Epithelial cell of esophagus (primary cell): ENCODE measurements at regions not wholly inside any gene's neighbourhood (a gene's known extent, or its start where the extent isn't known, plus 50 kb on each side); places are given as distances from the start of the nearest gene placed in this dataset.

Experiments used
- DNase-seq: peaks from one replicate; pipeline ENCODE4 v3.0.0; 2010; ENCODE audit warnings: low read depth
- H3K4me3 ChIP-seq: 2 replicates; pipeline ENCODE4 v1.5.1; 2011; ENCODE audit warnings: mild to moderate bottlenecking, low read length, control low read depth
- TF ChIP-seq, protein P1 (sequence below): IDR thresholded peaks from 2 replicates; pipeline ENCODE4 v1.5.1; 2011; ENCODE audit warnings: low read depth, mild to moderate bottlenecking, low read length, control low read depth, inconsistent platforms; ENCODE audit not compliant: insufficient read depth; ENCODE audit errors: missing control alignments

DNA sequence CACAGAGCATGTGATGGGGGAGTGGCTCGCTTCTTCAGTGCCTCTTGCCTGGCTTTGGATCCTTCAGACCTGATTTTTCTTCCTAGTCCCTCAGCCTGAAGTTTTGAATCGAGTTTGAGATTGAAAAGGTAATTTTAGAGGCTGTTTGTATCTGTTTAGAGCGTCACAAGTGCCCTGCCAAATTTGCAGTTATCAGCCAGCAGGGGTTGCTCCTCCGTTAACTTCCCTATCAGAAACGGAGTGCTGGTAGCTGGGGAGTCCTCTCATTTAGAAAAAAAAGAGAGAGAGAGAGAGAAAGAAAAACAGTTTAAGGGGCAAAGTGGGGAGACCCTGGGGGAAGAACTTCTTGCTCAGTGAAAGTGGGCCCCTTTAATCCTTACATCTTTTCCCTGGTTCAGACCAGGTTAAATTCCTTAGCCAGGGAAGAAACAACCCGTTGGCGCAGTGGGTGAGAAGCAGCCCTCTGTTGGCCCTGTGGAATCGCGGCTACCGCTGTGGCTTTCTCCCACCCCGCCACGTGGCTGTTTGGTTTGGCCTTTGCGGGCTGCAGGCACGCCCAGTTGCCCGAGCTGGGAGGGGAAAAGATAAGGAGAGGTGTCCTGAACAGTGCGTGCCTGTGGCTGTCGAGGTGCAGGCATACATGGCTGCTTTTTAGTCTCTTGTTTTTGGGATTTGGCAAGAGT is 576.7 kb upstream of the ACO1 start:
- DNase-seq, result peak; percentile 8
- TF ChIP-seq, protein P1, sequence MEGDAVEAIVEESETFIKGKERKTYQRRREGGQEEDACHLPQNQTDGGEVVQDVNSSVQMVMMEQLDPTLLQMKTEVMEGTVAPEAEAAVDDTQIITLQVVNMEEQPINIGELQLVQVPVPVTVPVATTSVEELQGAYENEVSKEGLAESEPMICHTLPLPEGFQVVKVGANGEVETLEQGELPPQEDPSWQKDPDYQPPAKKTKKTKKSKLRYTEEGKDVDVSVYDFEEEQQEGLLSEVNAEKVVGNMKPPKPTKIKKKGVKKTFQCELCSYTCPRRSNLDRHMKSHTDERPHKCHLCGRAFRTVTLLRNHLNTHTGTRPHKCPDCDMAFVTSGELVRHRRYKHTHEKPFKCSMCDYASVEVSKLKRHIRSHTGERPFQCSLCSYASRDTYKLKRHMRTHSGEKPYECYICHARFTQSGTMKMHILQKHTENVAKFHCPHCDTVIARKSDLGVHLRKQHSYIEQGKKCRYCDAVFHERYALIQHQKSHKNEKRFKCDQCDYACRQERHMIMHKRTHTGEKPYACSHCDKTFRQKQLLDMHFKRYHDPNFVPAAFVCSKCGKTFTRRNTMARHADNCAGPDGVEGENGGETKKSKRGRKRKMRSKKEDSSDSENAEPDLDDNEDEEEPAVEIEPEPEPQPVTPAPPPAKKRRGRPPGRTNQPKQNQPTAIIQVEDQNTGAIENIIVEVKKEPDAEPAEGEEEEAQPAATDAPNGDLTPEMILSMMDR, result no peak

DNA sequence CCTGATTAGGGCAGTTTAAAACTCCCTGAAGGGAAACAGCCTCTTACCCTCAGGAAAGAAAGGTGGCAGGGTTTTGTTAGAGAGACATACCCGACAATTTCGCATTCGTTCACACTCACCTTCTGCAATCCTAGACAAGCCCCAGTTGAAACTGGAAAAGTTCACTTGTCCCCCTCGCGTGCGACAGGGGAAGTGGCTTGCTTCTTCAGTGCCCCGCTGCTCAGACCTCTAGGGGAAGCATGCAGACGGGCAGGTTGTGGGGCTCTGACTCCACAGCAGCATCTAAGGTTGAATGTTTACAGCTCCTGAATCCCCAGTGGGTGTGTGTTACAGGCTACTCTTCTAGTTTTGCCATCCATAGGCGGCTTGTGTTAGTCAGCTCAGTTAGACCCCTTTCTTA is 575.7 kb upstream of the ACO1 start:
- TF ChIP-seq, protein P1, result no peak
- DNase-seq, result no peak
- no peak overlapping the region for H3K4me3 ChIP-seq

More for the DNA sequence above, 576.7 kb upstream of the ACO1 start:
- no peak overlapping the region for H3K4me3 ChIP-seq

DNA sequence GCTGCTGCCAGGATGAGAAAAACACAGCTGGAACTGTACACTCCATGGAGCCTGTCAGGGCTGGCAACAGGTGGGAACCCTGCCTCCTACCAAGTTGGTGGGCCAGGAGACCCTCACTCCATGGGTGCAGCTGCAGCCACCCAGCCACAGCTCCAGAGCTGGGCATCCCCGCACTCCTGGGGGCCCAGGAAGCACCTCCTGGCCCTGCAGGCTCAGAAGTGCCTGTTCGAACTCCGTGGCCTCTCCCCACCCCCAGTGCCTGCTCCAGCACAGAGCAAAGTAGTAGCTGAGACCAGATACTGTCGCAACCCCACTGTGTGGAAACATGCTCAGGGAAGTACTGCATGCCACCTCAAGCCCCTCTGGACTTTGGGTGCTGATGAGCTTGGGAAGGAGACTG is 564.0 kb upstream of the ACO1 start:
- TF ChIP-seq, protein P1, result no peak
- H3K4me3 ChIP-seq, result no peak overlapping the region
- DNase-seq, result no peak

DNA sequence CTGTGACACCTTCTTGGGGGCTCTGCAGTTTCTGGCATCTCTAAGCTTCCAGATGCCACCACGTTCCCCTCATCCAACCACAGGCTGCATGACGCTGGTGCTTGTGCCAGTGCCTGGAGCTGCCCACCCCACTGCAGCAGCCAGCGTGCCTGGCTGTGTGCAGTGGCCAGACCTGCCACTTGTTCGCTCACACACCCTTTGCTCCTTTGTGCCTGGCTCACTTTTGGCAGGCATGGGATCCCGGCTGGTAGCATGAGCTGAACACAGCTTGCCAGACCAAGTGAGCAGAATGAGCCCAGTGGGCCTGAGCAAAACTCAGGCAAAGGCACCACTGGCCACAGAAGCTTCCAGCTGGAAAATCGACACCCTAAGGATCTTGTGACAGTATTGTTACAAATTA is 562.9 kb upstream of the ACO1 start:
- H3K4me3 ChIP-seq, result no peak overlapping the region
- DNase-seq, result no peak
- TF ChIP-seq, protein P1, result no peak

DNA sequence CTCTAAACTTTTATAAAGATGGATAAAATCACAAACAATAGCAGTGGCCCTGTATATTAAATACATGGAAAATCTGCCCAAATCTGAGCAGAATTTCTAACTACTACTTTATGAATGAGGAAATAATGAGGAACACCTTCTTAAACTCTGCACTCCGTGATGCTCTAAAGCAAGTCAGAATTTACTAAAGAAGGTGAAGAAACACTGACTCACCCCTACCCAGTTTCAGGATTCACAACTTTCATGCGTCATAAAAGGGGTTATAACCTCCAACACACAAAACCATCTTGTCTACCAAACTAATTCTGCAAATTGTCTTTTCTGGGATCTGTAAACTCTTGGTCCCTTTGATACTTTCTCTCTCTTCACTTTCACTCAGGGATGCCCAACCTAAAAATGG is 561.1 kb upstream of the ACO1 start:
- no peak overlapping the region for H3K4me3 ChIP-seq
- peak; percentile 9 for DNase-seq
- TF ChIP-seq, protein P1, result no peak

DNA sequence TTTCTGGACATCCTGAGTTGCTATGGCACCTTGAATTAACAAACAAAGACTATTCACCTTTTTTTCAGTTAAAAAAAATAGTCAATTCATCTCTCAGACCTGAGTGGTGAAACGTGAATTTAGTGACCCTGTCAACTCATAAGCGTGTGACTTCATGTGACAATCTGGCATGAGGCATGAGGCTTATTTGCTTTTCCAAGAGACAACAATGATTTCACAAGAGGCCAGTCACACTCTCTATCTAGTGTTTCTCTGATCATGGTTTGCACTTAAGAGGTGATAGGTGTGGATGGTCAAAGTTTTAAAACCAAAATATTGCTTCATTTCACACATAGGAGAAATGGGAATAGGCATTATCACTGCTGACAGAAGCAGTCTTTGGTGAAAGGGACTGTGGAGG is 559.6 kb upstream of the ACO1 start:
- DNase-seq, result peak; percentile 4
- no peak overlapping the region for H3K4me3 ChIP-seq
- TF ChIP-seq, protein P1, result no peak

DNA sequence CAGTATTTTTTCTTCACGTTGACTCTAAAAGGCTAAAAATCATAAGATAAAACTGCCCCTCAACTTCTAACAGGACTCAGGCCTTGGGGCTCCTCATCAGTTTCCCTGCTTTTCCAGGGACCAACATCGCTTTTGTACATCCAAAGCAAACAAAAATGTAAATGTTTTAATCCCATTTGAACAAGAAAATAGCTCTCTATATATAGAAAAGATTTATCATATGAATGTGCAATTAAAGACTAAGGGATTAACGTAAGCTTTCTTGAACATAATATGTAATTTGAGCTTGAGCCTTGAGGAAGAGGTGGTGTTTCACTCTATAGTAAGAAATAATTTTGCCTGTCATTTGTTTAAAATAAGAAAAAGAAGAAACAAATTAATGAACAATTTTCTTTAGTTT is 547.2 kb upstream of the ACO1 start:
- no peak overlapping the region for H3K4me3 ChIP-seq
- DNase-seq, result no peak
- TF ChIP-seq, protein P1, result no peak
